K562 (cell line): ENCODE measurements at regions not wholly inside any gene's neighbourhood (a gene's known extent, or its start where the extent isn't known, plus 50 kb on each side); places are given as distances from the start of the nearest gene placed in this dataset.

ENCODE experiments used
- ATAC-seq: fragments of 200-7000 bp; cut with Tn5 transposase; 3 replicates; pipeline ENCODE4 v1.9.1; 2020; ENCODE audit warnings: moderate library complexity
- BruUV-seq: library from RNA; stranded (reverse); fragments of 400-500 nt; replicated peaks from 2 replicates; lab custom pipeline; 2021; lab: Mats Ljungman, UMichigan
- CTCF ChIA-PET: fragments of 300-600 bp; formaldehyde crosslinking; extraction: SDS; loops from one replicate; lab custom pipeline; 2021; ENCODE audit warnings: low intra/inter-chr PET ratio; lab: Yijun Ruan, JAX
- POLR2A ChIA-PET: fragments of 300-600, 350-650 bp; sonication (Branson Sonifier 250); formaldehyde crosslinking; extraction: SDS; loops from one replicate; lab custom pipeline; 2021; ENCODE audit warnings: antibody characterized with exemption, inconsistent platforms; lab: Yijun Ruan, JAX
- DNase-seq, 4 experiments: peaks; one replicate each; pipeline versions ENCODE4 v3.0.0 to v3.0.0-alpha.2; 2011 to 2018; ENCODE audit warnings: low spot score in 3 of 4, mixed read lengths in 3 of 4; ENCODE audit errors: extremely low read depth in 1 of 4
- FAIRE-seq: peaks from 2 replicates; lab custom pipeline; 2011; peaks lifted over from hg19 to GRCh38; lab: Jason Lieb, UNC
- H2AFZ ChIP-seq: 2 replicates; pipeline ENCODE4 v1.6.0; 2011; ENCODE audit warnings: low read depth, low read length, control low read depth, inconsistent platforms
- H3K27ac ChIP-seq: fragments of 200-600 bp; 3 replicates; pipeline ENCODE4 v1.8.0; 2011; ENCODE audit warnings: low read depth, mild to moderate bottlenecking, control low read depth, inconsistent platforms, low read length, moderate library complexity, mixed read lengths; ENCODE audit errors: extremely low read depth
- H3K27me3 ChIP-seq, 2 experiments: fragments of 300-600 bp in 1 of 2; 2 replicates in 1 of 2; 3 replicates in 1 of 2; pipeline versions ENCODE4 v1.6.0 to v1.8.0; 2011; ENCODE audit warnings: inconsistent platforms in 2 of 2, low read length in 2 of 2, mild to moderate bottlenecking in 1 of 2, mixed read lengths in 1 of 2, moderate library complexity in 1 of 2; ENCODE audit not compliant: control insufficient read depth in 2 of 2, insufficient read depth in 2 of 2
- H3K36me3 ChIP-seq: fragments of 300-600 bp; 3 replicates; pipeline ENCODE4 v1.8.0; 2011; ENCODE audit warnings: mild to moderate bottlenecking, low read length, inconsistent platforms; ENCODE audit not compliant: control insufficient read depth, insufficient read depth
- H3K4me1 ChIP-seq, 2 experiments: fragments of 200-600 bp in 1 of 2; replicated peaks in 1 of 2; 2 replicates in 1 of 2; 3 replicates in 1 of 2; pipeline versions ENCODE4 v1.5.1 to v1.8.0; 2011; ENCODE audit warnings: inconsistent platforms in 2 of 2, low read length in 2 of 2, mild to moderate bottlenecking in 1 of 2, mixed read lengths in 1 of 2, moderate library complexity in 1 of 2; ENCODE audit not compliant: control insufficient read depth in 2 of 2, insufficient read depth in 2 of 2
- H3K4me2 ChIP-seq: 2 replicates; pipeline ENCODE4 v1.6.1; 2011; ENCODE audit warnings: low read length, control low read depth, inconsistent platforms, mixed read lengths; ENCODE audit not compliant: insufficient read depth
- H3K4me3 ChIP-seq: fragments of 200-600 bp; sonication (generic), shearing (Covaris generic); 2 replicates; pipeline ENCODE4 v1.5.1; 2016; ENCODE audit warnings: control low read depth, inconsistent platforms
- H3K79me2 ChIP-seq: fragments of 200-600 bp; 3 replicates; pipeline ENCODE4 v1.8.0; 2011; ENCODE audit warnings: low read length, inconsistent platforms; ENCODE audit not compliant: control insufficient read depth, insufficient read depth
- H3K9ac ChIP-seq, 2 experiments: 2 replicates each; pipeline versions ENCODE4 v1.6.0 to v1.6.1; 2011; ENCODE audit warnings: low read depth in 2 of 2, low read length in 2 of 2, control low read depth in 1 of 2, inconsistent platforms in 1 of 2, mild to moderate bottlenecking in 1 of 2, mixed read lengths in 1 of 2; ENCODE audit not compliant: insufficient read depth in 1 of 2
- H3K9me1 ChIP-seq: one replicate; pipeline ENCODE4 v1.6.0; 2011; ENCODE audit warnings: inconsistent platforms, mild to moderate bottlenecking, low read length, moderate library complexity; ENCODE audit not compliant: control insufficient read depth, insufficient read depth
- H3K9me3 ChIP-seq: replicated peaks from 2 replicates; pipeline ENCODE4 v1.5.1; 2011; ENCODE audit warnings: low read depth, low read length, inconsistent platforms; ENCODE audit not compliant: control insufficient read depth, insufficient read depth
- H4K20me1 ChIP-seq: replicated peaks from 2 replicates; pipeline ENCODE4 v1.6.1; 2011; ENCODE audit warnings: low read length, inconsistent platforms, mixed read lengths; ENCODE audit not compliant: control insufficient read depth, insufficient read depth
- ELF4 ChIP-seq: fragments of 450-650 bp; formaldehyde crosslinking; IDR thresholded peaks from 2 replicates; pipeline ENCODE4 v1.4.0; 2022; ENCODE audit warnings: missing genetic modification characterization
- FOXM1 ChIP-seq, 2 experiments: fragments of 450-650 bp in 1 of 2; sonication (generic) in 1 of 2; formaldehyde crosslinking in 1 of 2; IDR thresholded peaks; 2 replicates each; pipeline versions ENCODE4 v1.6.1 to v1.9.0; 2017 to 2022; ENCODE audit warnings: low read depth in 2 of 2, mild to moderate bottlenecking in 2 of 2, missing genetic modification reagents in 1 of 2, moderate library complexity in 1 of 2
- GATA2 ChIP-seq: sonication (generic); formaldehyde crosslinking; IDR thresholded peaks from 2 replicates; pipeline ENCODE4 v1.4.0; 2020; ENCODE audit warnings: mild to moderate bottlenecking, missing genetic modification reagents
- HIVEP1 ChIP-seq: fragments of 250-450 bp; sonication (Bioruptor Pico); IDR thresholded peaks from 2 replicates; pipeline ENCODE4 v1.4.0; 2020; ENCODE audit warnings: mild to moderate bottlenecking
- HLTF ChIP-seq: fragments of 450-650 bp; IDR thresholded peaks from 2 replicates; pipeline ENCODE4 v1.6.1; 2016
- NEUROD1 ChIP-seq: fragments of 150-350 bp; IDR thresholded peaks from 2 replicates; pipeline ENCODE4 v1.6.1; 2014; ENCODE audit warnings: borderline replicate concordance, low read length, low read depth; ENCODE audit not compliant: partially characterized antibody
- RBM34 ChIP-seq: fragments of 200-400 bp; formaldehyde crosslinking; IDR thresholded peaks from 2 replicates; pipeline ENCODE4 v1.6.1; 2018; ENCODE audit warnings: low read length, borderline replicate concordance; ENCODE audit not compliant: insufficient read depth
- SIRT6 ChIP-seq: IDR thresholded peaks from one replicate; pipeline ENCODE4 v1.6.1; 2012; ENCODE audit warnings: low read depth, mild to moderate bottlenecking, control low read depth, inconsistent platforms, low read length, moderate library complexity
- ZNF12 ChIP-seq: sonication (generic); formaldehyde crosslinking; IDR thresholded peaks from 2 replicates; pipeline ENCODE4 v1.4.0; 2020; ENCODE audit warnings: mild to moderate bottlenecking, missing genetic modification reagents
- ZNF318 ChIP-seq, 2 experiments: fragments of 450-650 bp; IDR thresholded peaks; 2 replicates each; pipeline ENCODE4 v1.6.1; 2016; ENCODE audit warnings: mild to moderate bottlenecking in 2 of 2, borderline replicate concordance in 1 of 2, low read depth in 1 of 2, moderate library complexity in 1 of 2
- WGBS: fragments of 100-300 bp; shearing (Covaris generic); methylation state at CpG from one replicate; pipeline ENCODE4 v1.1.6; 2016; ENCODE audit warnings: low coverage, mixed read lengths; ENCODE audit not compliant: insufficient coverage; ENCODE audit errors: missing lambda C conversion rate; 5-methylcytosine and 5-hydroxymethylcytosine counted together
- in situ Hi-C: fragments of 300-500 bp; cut with MboI; formaldehyde crosslinking; loops from 4 replicates; pipeline ENCODE4 v1.15.0; 2018; ENCODE audit warnings: inconsistent platforms, mixed read lengths
- intact Hi-C: fragments of 100-400 bp; cut with micrococcal nuclease; formaldehyde crosslinking; loops from 2 replicates; pipeline ENCODE4 v1.14.2; 2022
- TF ChIP-seq, protein P1 (sequence below), 2 experiments: fragments of 450-650 bp; IDR thresholded peaks; 2 replicates each; pipeline ENCODE4 v1.6.1; 2016

GRCh38 chr4:159577241-159577640 lies 474.4 kb downstream of the RAPGEF2 start:
- H3K36me3 ChIP-seq, result no peaks in the 10 kb centered on the region
- no peak overlapping the region for H3K4me2 ChIP-seq
- intact Hi-C loops (no loop called here), in situ Hi-C loops (no loop called here)
- no peaks in the 10 kb centered on the region for H3K9me1 ChIP-seq
- no peak overlapping the region for H3K27ac ChIP-seq
- CTCF ChIA-PET, result no interaction called here
- POLR2A ChIA-PET, result no interaction called here
- BruUV-seq, result no TSS peak
- no peaks in the 10 kb centered on the region for H3K9me3 ChIP-seq
- 0% methylated on average over 1 of the region's 2 CpGs for WGBS
- H3K4me1 ChIP-seq, result no peaks in the 10 kb centered on the region
- H3K9ac ChIP-seq, result no peak overlapping the region
- no peaks in the 10 kb centered on the region for H3K79me2 ChIP-seq
- no peaks in the 10 kb centered on the region for H4K20me1 ChIP-seq
- H2AFZ ChIP-seq, result no peak overlapping the region
- TF ChIP-seq HLTF (no peak), ZNF318 (IDR thresholded peaks at IDR 0.05; ENCODE audit: borderline replicate concordance in 1 of 2, low read depth in 1 of 2) (no peak), SIRT6 (no peak), ZNF12 (no peak), FOXM1 (IDR thresholded peaks at IDR 0.05; ENCODE audit: low read depth) (no peak), FOXM1 (CRISPR knock-in tag; IDR thresholded peaks at IDR 0.05; ENCODE audit: low read depth) (no peak), HIVEP1 (CRISPR knock-in tag) (no peak), ELF4 (CRISPR knock-in tag) (no peak), RBM34 (no peak), GATA2 (CRISPR knock-in tag) (no peak), NEUROD1 (no peak)
- TF ChIP-seq, protein P1, sequence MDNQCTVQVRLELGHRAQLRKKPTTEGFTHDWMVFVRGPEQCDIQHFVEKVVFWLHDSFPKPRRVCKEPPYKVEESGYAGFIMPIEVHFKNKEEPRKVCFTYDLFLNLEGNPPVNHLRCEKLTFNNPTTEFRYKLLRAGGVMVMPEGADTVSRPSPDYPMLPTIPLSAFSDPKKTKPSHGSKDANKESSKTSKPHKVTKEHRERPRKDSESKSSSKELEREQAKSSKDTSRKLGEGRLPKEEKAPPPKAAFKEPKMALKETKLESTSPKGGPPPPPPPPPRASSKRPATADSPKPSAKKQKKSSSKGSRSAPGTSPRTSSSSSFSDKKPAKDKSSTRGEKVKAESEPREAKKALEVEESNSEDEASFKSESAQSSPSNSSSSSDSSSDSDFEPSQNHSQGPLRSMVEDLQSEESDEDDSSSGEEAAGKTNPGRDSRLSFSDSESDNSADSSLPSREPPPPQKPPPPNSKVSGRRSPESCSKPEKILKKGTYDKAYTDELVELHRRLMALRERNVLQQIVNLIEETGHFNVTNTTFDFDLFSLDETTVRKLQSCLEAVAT (IDR thresholded peaks at IDR 0.05), result no peak
- TF ChIP-seq, all 486 proteins: peak for 0
- FAIRE-seq (no peak), ATAC-seq (no peak), DNase-seq (no peak)
- Histone ChIP-seq H3K27me3 (no peaks in the 10 kb centered on the region), H3K4me3 (no peak overlapping the region)
